ENCODE measurements at regions not wholly inside any gene's neighbourhood (a gene's known extent, or its start where the extent isn't known, plus 50 kb on each side); places are given as distances from the start of the nearest gene placed in this dataset.

DNA sequence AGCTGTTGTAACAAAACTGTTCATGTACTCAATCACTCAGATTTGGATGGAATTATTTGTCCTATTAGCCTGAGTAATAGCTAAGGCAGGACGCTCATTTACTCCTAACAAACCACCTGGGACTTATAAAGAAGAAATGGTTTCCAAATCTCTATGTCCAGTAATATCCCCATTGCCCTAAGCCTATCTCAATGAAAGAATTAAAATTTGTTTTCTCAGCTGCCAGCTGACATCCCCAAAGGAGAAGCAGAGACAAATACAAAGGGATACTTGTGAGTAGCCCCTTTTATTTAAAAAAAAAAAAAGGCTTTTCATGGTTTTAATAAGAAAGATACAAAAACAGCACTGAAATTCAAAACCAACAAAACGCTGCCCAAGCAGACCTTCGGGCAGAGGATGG, 211.4 kb upstream of the PARD3B start:
- Histone ChIP-seq H2BK5ac (ENCODE audit: insufficient read length, low read length) (no peak overlapping the region), H3K4me1 (ENCODE audit: insufficient read depth, low read length) (no peaks in the 10 kb centered on the region; the same call in 1 of the 2 replicates), H3K18ac (ENCODE audit: insufficient read length, low read depth, low read length) (no peak overlapping the region), H3K56ac (ENCODE audit: insufficient read length, low read depth, low read length) (no peak overlapping the region), H3K27ac (ENCODE audit: insufficient read length, low read depth, low read length) (no peak overlapping the region), H3K27me3 (ENCODE audit: insufficient read depth, low read length) (no peaks in the 10 kb centered on the region), H3K4ac (ENCODE audit: low read depth, low read length) (no peak overlapping the region), H4K20me1 (ENCODE audit: control insufficient read depth, insufficient read depth, insufficient read length) (no peaks in the 10 kb centered on the region), H4K5ac (ENCODE audit: insufficient read length, low read depth, low read length) (no peak overlapping the region), H3K23me2 (ENCODE audit: insufficient read length, low read depth, low read length, poor library complexity, severe bottlenecking) (no peaks in the 10 kb centered on the region), H3K9ac (ENCODE audit: extremely low read depth, insufficient read length, low read length) (no peak overlapping the region), H3K4me2 (ENCODE audit: insufficient read depth, insufficient read length, low read length) (no peak overlapping the region), H2AK5ac (ENCODE audit: insufficient read length, low read length) (no peak overlapping the region), H3K79me2 (ENCODE audit: insufficient read depth, low read length) (no peaks in the 10 kb centered on the region), H3K79me1 (ENCODE audit: insufficient read depth, low read depth, low read length, poor library complexity, severe bottlenecking) (no peaks in the 10 kb centered on the region), H2BK12ac (ENCODE audit: insufficient read length, low read depth, low read length) (no peak overlapping the region), H3K9me3 (ENCODE audit: control insufficient read depth, low read depth, low read length) (no peaks in the 10 kb centered on the region), H2BK20ac (ENCODE audit: low read depth, low read length, poor library complexity, severe bottlenecking) (no peak overlapping the region), H3K23ac (ENCODE audit: insufficient read length, low read depth, low read length) (no peak overlapping the region), H3T11ph (ENCODE audit: low read length) (no peak overlapping the region), H2AFZ (ENCODE audit: low read length) (no peak overlapping the region), H4K91ac (ENCODE audit: insufficient read length, low read depth, low read length) (no peak overlapping the region), H2BK15ac (ENCODE audit: low read depth, low read length) (no peak overlapping the region), H3K14ac (ENCODE audit: insufficient read depth, low read length) (no peak overlapping the region), H2BK120ac (ENCODE audit: low read depth, low read length, poor library complexity, severe bottlenecking) (no peak overlapping the region), H4K8ac (replicated peaks; ENCODE audit: insufficient read length, low read depth, low read length) (no peak overlapping the region)
- H3K27me3 Mint-ChIP-seq (ENCODE audit: low read depth) = no peaks in the 10 kb centered on the region; the same call in 1 of the 2 replicates
- no CpG with 5 or more reads among the region's 3 CpGs for WGBS (ENCODE audit: extremely low coverage, insufficient read length, low lambda C conversion rate)
- H3K4me1 Mint-ChIP-seq = peaks cover 5 to 6% of the 10 kb centered on the region in 2 experiments
- no peak for DNase-seq
- TF ChIP-seq, protein P1, sequence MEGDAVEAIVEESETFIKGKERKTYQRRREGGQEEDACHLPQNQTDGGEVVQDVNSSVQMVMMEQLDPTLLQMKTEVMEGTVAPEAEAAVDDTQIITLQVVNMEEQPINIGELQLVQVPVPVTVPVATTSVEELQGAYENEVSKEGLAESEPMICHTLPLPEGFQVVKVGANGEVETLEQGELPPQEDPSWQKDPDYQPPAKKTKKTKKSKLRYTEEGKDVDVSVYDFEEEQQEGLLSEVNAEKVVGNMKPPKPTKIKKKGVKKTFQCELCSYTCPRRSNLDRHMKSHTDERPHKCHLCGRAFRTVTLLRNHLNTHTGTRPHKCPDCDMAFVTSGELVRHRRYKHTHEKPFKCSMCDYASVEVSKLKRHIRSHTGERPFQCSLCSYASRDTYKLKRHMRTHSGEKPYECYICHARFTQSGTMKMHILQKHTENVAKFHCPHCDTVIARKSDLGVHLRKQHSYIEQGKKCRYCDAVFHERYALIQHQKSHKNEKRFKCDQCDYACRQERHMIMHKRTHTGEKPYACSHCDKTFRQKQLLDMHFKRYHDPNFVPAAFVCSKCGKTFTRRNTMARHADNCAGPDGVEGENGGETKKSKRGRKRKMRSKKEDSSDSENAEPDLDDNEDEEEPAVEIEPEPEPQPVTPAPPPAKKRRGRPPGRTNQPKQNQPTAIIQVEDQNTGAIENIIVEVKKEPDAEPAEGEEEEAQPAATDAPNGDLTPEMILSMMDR (conservative IDR thresholded peaks at IDR 0.05) = no peak
- no peaks in the 10 kb centered on the region; a peak in 1 of 5 replicates for H3K9me3 Mint-ChIP-seq
- no peak overlapping the region for H3K27ac Mint-ChIP-seq
- no peaks in the 10 kb centered on the region for H3K36me3 Mint-ChIP-seq (ENCODE audit: insufficient read depth in 1 of 3, low read depth in 3 of 3)
- no peak overlapping the region for H3K4me3 Mint-ChIP-seq

Measured in H9 (cell line).